ENCODE measurements at regions not wholly inside any gene's neighbourhood (a gene's known extent, or its start where the extent isn't known, plus 50 kb on each side); places are given as distances from the start of the nearest gene placed in this dataset.
A peak's percentile ranks its signal among the peaks of the same experiment; 100 is the strongest.

DNA sequence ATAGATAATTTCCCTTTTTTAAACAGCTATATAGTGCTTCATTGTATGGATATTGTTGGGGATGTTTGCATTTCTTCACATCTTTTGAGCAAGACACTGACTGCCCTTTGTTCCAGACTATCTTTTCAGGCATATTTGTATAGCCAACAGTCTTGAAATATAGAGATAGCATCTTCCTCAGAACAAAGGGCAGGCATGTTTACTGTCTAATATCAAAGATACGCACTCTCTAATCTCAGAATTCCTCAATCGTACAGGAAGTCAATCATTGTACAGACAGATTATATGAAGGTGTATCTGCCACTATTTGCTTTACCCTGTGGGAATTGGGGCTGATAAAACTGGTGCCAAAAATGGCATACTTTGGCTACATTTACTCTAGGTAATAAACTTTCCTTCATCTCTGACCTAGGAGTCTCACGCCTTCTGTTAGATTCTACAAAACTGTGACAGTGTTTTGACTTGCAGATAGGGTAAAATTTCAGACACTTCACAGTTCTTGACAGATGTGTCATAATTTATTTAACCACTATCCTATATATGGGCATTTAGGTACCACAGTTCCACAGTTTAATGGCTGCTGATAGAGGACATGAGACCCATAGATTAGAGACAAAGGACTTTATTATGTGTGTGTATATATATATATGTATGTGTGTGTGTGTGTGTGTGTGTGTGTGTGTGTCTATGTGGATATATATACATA is 321.0 kb downstream of the IGSF11 start:
- Mint-ChIP-seq H3K9me3 (peaks cover 3% of the 10 kb centered on the region), H3K36me3 (ENCODE audit: low read depth) (no peaks in the 10 kb centered on the region)

DNA sequence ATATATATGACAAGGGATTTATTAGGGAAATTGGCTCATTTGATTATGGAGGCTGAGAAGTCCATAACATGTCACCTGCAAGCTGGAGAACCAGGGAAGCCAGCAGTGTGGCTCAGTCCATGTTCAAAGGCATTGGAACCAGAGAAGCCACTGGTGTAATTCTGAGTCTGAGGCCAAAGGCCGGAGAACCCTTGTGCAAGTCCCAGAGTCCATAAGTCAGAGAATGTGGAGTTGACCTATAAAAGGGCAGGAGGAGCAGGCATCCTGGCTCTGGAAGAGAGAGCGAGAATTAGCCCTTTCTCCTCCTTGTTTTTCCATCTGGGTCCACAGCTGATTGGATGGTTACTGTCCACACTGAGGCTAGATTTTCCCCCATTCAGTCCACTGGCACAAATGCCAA is 319.8 kb downstream of the IGSF11 start:
- no peaks in the 10 kb centered on the region for H3K27me3 Mint-ChIP-seq (ENCODE audit: insufficient read depth)
- Histone ChIP-seq H3K4me3 (ENCODE audit: low read length) (no peak overlapping the region), H3K4me1 (ENCODE audit: control insufficient read depth, insufficient read depth, low read length) (no peaks in the 10 kb centered on the region), H3K9me3 (ENCODE audit: control insufficient read depth, low read length) (peaks cover 10% of the 10 kb centered on the region), H3K9ac (ENCODE audit: extremely low read depth, low read length, poor library complexity, severe bottlenecking) (no peak overlapping the region), H3K27ac (ENCODE audit: low read depth, low read length) (no peak overlapping the region), H3K27me3 (ENCODE audit: control insufficient read depth, insufficient read depth, low read length, poor library complexity, severe bottlenecking) (no peaks in the 10 kb centered on the region), H3K36me3 (ENCODE audit: control insufficient read depth, insufficient read depth, low read length) (peaks cover 16% of the 10 kb centered on the region)
- H3K9me3 Mint-ChIP-seq, result peaks cover 10% of the 10 kb centered on the region
- H3K36me3 Mint-ChIP-seq (ENCODE audit: low read depth), result peaks cover 6% of the 10 kb centered on the region
- no peak overlapping the region for H3K4me3 Mint-ChIP-seq
- TF ChIP-seq, protein P1, sequence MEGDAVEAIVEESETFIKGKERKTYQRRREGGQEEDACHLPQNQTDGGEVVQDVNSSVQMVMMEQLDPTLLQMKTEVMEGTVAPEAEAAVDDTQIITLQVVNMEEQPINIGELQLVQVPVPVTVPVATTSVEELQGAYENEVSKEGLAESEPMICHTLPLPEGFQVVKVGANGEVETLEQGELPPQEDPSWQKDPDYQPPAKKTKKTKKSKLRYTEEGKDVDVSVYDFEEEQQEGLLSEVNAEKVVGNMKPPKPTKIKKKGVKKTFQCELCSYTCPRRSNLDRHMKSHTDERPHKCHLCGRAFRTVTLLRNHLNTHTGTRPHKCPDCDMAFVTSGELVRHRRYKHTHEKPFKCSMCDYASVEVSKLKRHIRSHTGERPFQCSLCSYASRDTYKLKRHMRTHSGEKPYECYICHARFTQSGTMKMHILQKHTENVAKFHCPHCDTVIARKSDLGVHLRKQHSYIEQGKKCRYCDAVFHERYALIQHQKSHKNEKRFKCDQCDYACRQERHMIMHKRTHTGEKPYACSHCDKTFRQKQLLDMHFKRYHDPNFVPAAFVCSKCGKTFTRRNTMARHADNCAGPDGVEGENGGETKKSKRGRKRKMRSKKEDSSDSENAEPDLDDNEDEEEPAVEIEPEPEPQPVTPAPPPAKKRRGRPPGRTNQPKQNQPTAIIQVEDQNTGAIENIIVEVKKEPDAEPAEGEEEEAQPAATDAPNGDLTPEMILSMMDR (conservative IDR thresholded peaks at IDR 0.05), result no peak
- H3K4me1 Mint-ChIP-seq, result peaks cover 4% of the 10 kb centered on the region
- 94% methylated on average over 2 of the region's 2 CpGs for WGBS, 2 experiments (ENCODE audit: insufficient coverage in 1 of 2, insufficient read length in 1 of 2)
- DNase-seq, result no peak
- no peak overlapping the region for H3K27ac Mint-ChIP-seq

More for the DNA sequence above, 321.0 kb downstream of the IGSF11 start:
- Histone ChIP-seq H3K27ac (ENCODE audit: low read depth, low read length) (no peak overlapping the region), H3K4me1 (ENCODE audit: control insufficient read depth, insufficient read depth, low read length) (no peaks in the 10 kb centered on the region), H3K9ac (ENCODE audit: extremely low read depth, low read length, poor library complexity, severe bottlenecking) (no peak overlapping the region), H3K27me3 (ENCODE audit: control insufficient read depth, insufficient read depth, low read length, poor library complexity, severe bottlenecking) (no peaks in the 10 kb centered on the region), H3K4me3 (ENCODE audit: low read length) (no peak overlapping the region), H3K9me3 (ENCODE audit: control insufficient read depth, low read length) (no peaks in the 10 kb centered on the region), H3K36me3 (ENCODE audit: control insufficient read depth, insufficient read depth, low read length) (peaks cover 7% of the 10 kb centered on the region)
- WGBS, 2 experiments (ENCODE audit: insufficient coverage in 1 of 2, insufficient read length in 1 of 2), result 80 to 99% methylated on average over 1 to 3 of the region's 3 CpGs
- peaks cover 4% of the 10 kb centered on the region for H3K4me1 Mint-ChIP-seq
- no peaks in the 10 kb centered on the region for H3K27me3 Mint-ChIP-seq (ENCODE audit: insufficient read depth)
- TF ChIP-seq, protein P1 (conservative IDR thresholded peaks at IDR 0.05), result no peak
- no peak overlapping the region for H3K4me3 Mint-ChIP-seq
- DNase-seq, result no peak
- no peak overlapping the region for H3K27ac Mint-ChIP-seq

DNA sequence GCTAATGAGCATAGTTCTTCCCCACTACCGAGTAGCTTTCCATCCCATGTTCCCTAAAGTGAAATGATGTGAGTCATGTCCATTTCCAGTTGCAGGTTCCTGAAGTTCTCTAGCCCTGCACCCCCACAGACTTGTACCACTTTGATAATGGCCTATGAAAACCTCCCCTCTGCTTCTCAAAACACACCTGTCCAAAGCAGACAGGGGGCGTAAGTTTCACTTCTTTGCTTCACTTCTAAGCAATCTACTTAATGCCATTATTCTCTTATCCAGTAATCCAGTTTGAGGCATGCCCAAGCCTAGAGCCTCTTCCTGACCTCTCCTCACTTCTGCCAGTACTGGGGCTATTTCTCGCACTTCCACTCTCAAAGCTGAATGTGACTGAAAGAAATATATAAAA is 305.1 kb downstream of the IGSF11 start:
- Histone ChIP-seq H3K9ac (ENCODE audit: extremely low read depth, low read length, poor library complexity, severe bottlenecking) (no peak overlapping the region), H3K27me3 (ENCODE audit: control insufficient read depth, insufficient read depth, low read length, poor library complexity, severe bottlenecking) (no peaks in the 10 kb centered on the region), H3K9me3 (ENCODE audit: control insufficient read depth, low read length) (no peaks in the 10 kb centered on the region), H3K4me3 (ENCODE audit: low read length) (no peak overlapping the region), H3K36me3 (ENCODE audit: control insufficient read depth, insufficient read depth, low read length) (peaks cover 72% of the 10 kb centered on the region), H3K4me1 (ENCODE audit: control insufficient read depth, insufficient read depth, low read length) (peaks cover 3% of the 10 kb centered on the region), H3K27ac (ENCODE audit: low read depth, low read length) (no peak overlapping the region)
- H3K9me3 Mint-ChIP-seq, result no peaks in the 10 kb centered on the region
- DNase-seq, result peak; percentile 52
- H3K4me1 Mint-ChIP-seq, result peaks cover 19% of the 10 kb centered on the region
- TF ChIP-seq, protein P1 (conservative IDR thresholded peaks at IDR 0.05), result peak; percentile 68
- 84 to 86% methylated on average over 1 to 3 of the region's 3 CpGs for WGBS, 2 experiments (ENCODE audit: insufficient coverage in 1 of 2, insufficient read length in 1 of 2)
- no peaks in the 10 kb centered on the region for H3K27me3 Mint-ChIP-seq (ENCODE audit: insufficient read depth)
- no peak overlapping the region for H3K27ac Mint-ChIP-seq
- no peaks in the 10 kb centered on the region for H3K36me3 Mint-ChIP-seq (ENCODE audit: low read depth)
- no peak overlapping the region for H3K4me3 Mint-ChIP-seq

Measured in endodermal cell (in vitro differentiated cells).